ENCODE measurements at regions not wholly inside any gene's neighbourhood (a gene's known extent, or its start where the extent isn't known, plus 50 kb on each side); places are given as distances from the start of the nearest gene placed in this dataset.

DNA sequence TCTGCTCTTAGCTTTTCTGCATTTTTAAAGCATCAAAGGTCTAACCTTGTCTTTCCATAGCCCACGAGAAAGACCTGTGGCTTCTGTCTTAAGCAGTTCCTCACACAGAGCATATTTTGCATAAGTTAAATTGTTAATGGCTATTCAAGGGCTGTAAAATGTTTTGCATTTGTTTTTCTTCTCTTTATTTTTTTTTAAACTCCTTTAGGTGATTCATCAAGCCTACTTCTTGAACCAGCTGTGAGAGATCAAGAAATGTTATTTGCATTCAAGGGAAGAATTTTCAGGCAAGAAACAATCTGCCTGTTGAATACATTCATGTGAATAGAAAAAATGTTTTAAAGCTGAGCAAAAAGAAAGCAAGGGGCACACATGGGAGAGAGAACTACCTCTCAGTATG, 423.8 kb upstream of the FRG1 start:
- no peak overlapping the region for H3K27ac Mint-ChIP-seq (ENCODE audit: unreplicated experiment)
- no peaks in the 10 kb centered on the region for H3K36me3 Mint-ChIP-seq (ENCODE audit: unreplicated experiment)
- TF ChIP-seq, protein P1, sequence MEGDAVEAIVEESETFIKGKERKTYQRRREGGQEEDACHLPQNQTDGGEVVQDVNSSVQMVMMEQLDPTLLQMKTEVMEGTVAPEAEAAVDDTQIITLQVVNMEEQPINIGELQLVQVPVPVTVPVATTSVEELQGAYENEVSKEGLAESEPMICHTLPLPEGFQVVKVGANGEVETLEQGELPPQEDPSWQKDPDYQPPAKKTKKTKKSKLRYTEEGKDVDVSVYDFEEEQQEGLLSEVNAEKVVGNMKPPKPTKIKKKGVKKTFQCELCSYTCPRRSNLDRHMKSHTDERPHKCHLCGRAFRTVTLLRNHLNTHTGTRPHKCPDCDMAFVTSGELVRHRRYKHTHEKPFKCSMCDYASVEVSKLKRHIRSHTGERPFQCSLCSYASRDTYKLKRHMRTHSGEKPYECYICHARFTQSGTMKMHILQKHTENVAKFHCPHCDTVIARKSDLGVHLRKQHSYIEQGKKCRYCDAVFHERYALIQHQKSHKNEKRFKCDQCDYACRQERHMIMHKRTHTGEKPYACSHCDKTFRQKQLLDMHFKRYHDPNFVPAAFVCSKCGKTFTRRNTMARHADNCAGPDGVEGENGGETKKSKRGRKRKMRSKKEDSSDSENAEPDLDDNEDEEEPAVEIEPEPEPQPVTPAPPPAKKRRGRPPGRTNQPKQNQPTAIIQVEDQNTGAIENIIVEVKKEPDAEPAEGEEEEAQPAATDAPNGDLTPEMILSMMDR (IDR thresholded peaks at IDR 0.05; ENCODE audit: partially characterized antibody, unreplicated experiment) = no peak
- H3K4me1 Mint-ChIP-seq (ENCODE audit: low read depth, unreplicated experiment) = peaks cover 1% of the 10 kb centered on the region
- no peak overlapping the region for H3K4me3 Mint-ChIP-seq (ENCODE audit: unreplicated experiment)
- DNase-seq = no peak
- peaks cover 2% of the 10 kb centered on the region for H3K27me3 Mint-ChIP-seq (ENCODE audit: unreplicated experiment)
- H3K9me3 Mint-ChIP-seq (ENCODE audit: unreplicated experiment) = no peaks in the 10 kb centered on the region

DNA sequence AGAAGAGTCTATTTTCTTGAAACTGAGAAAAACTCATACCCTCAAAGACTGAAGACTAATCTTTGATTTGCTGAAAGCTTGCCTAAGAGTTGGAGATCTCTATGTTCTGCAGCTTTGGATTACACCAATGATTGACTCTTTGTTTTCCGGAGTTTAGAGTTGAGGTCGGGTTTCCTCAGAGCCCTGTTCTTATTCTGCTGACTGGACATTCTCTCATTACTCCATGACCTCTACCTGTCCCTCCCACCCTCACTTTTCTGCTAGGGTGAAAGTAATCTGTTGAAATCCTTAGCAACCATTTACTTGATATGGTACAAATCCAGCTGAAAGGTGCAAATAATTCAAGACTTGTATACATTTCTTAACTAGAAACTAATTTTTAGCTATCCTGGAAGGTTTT, 421.5 kb upstream of the FRG1 start:
- peaks cover 2% of the 10 kb centered on the region for H3K27me3 Mint-ChIP-seq (ENCODE audit: unreplicated experiment)
- peaks cover 4% of the 10 kb centered on the region for H3K36me3 Mint-ChIP-seq (ENCODE audit: unreplicated experiment)
- H3K4me3 Mint-ChIP-seq (ENCODE audit: unreplicated experiment) = no peak overlapping the region
- H3K9me3 Mint-ChIP-seq (ENCODE audit: unreplicated experiment) = no peaks in the 10 kb centered on the region
- no peaks in the 10 kb centered on the region for H3K4me1 Mint-ChIP-seq (ENCODE audit: low read depth, unreplicated experiment)
- H3K27ac Mint-ChIP-seq (ENCODE audit: unreplicated experiment) = no peak overlapping the region
- TF ChIP-seq, protein P1 (IDR thresholded peaks at IDR 0.05; ENCODE audit: partially characterized antibody, unreplicated experiment) = no peak
- DNase-seq = no peak

DNA sequence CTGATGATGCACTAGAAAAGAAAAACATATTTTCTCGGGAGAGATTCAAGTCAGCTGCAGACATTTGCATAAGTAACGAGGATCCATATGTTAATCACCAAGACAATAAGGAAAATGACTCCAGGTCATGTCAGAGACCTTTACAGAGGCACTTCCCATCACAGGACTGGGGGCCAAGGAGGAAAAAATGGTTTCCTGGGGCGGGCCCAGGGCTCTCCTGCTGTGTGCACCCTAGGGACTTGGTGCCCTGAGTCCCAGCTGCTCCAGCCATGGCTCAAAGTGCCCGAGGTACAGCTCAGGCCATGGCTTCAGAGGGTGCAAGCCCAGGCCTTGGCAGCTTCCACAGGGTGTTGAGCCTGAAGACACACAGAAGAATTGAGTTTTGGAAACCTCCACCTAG, 415.4 kb upstream of the FRG1 start:
- Mint-ChIP-seq H3K4me1 (ENCODE audit: low read depth, unreplicated experiment) (no peaks in the 10 kb centered on the region), H3K4me3 (ENCODE audit: unreplicated experiment) (no peak overlapping the region), H3K36me3 (ENCODE audit: unreplicated experiment) (peaks cover 23% of the 10 kb centered on the region), H3K27me3 (ENCODE audit: unreplicated experiment) (no peaks in the 10 kb centered on the region), H3K27ac (ENCODE audit: unreplicated experiment) (no peak overlapping the region), H3K9me3 (ENCODE audit: unreplicated experiment) (peaks cover 5% of the 10 kb centered on the region)
- no peak for DNase-seq
- TF ChIP-seq, protein P1 (IDR thresholded peaks at IDR 0.05; ENCODE audit: partially characterized antibody, unreplicated experiment) = no peak

DNA sequence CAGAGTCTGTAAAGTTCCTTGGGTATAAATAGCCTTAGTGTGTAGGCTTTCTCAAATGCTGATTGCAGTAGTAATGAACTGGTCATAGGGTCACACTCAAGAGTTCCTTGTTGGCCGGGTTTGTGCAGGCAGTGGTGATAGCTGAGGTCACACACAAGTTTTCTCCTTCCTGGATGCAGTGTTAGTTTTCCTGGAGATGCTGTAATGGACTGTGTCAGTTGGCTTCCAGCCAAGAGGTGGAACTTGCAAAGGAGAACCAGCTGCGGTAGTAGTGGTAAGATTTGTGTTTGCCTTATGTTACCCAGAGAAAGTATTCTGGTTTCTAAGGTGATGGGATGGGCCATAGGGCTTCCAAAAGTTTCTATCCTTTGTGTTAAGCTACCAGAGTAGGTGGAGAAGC, 409.8 kb upstream of the FRG1 start:
- no peak for DNase-seq
- Mint-ChIP-seq H3K4me3 (ENCODE audit: unreplicated experiment) (no peak overlapping the region), H3K27ac (ENCODE audit: unreplicated experiment) (no peak overlapping the region), H3K4me1 (ENCODE audit: low read depth, unreplicated experiment) (no peaks in the 10 kb centered on the region), H3K36me3 (ENCODE audit: unreplicated experiment) (peaks cover 17% of the 10 kb centered on the region), H3K27me3 (ENCODE audit: unreplicated experiment) (no peaks in the 10 kb centered on the region), H3K9me3 (ENCODE audit: unreplicated experiment) (peaks cover 8% of the 10 kb centered on the region)
- TF ChIP-seq, protein P1 (IDR thresholded peaks at IDR 0.05; ENCODE audit: partially characterized antibody, unreplicated experiment) = no peak

DNA sequence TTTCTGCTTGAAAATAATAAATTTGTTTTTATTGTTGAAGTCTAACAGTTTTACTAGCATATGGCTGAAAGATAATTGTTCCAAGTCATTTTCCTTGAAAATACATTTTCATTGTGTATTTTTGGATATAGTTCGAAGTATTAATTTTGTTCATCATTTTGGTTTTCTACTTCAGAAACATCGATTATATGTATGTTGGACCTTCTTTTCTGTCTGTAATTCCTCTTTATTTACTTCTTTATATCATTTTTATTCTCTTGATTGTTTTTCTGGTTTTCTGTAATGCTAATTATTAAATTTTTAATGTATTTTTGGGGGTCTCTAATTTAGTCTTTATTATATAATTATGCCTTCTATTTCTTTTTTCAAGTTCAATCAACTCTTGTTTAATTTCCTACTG, 407.1 kb upstream of the FRG1 start:
- no peak overlapping the region for H3K4me3 Mint-ChIP-seq (ENCODE audit: unreplicated experiment)
- no peaks in the 10 kb centered on the region for H3K4me1 Mint-ChIP-seq (ENCODE audit: low read depth, unreplicated experiment)
- no peak for DNase-seq
- H3K36me3 Mint-ChIP-seq (ENCODE audit: unreplicated experiment) = peaks cover 7% of the 10 kb centered on the region
- peaks cover 8% of the 10 kb centered on the region for H3K9me3 Mint-ChIP-seq (ENCODE audit: unreplicated experiment)
- TF ChIP-seq, protein P1 (IDR thresholded peaks at IDR 0.05; ENCODE audit: partially characterized antibody, unreplicated experiment) = no peak
- H3K27ac Mint-ChIP-seq (ENCODE audit: unreplicated experiment) = no peak overlapping the region
- no peaks in the 10 kb centered on the region for H3K27me3 Mint-ChIP-seq (ENCODE audit: unreplicated experiment)

Measured in glutamatergic neuron (in vitro differentiated cells).